ENCODE measurements at regions not wholly inside any gene's neighbourhood (a gene's known extent, or its start where the extent isn't known, plus 50 kb on each side); places are given as distances from the start of the nearest gene placed in this dataset.

GRCh38 chr2:217246108-217246507 lies 386.2 kb upstream of the TNP1 start:
- no peak for TF ChIP-seq CTCF (conservative IDR thresholded peaks at IDR 0.05)
- no peak overlapping the region for H3K27ac ChIP-seq

- H3K27ac ChIP-seq: no peak overlapping the region
- no peak for TF ChIP-seq CTCF (conservative IDR thresholded peaks at IDR 0.05)
These were observed 385.0 kb upstream of the TNP1 start for GRCh38 chr2:217244815-217245214.

- no peak overlapping the region for H3K27ac ChIP-seq
These were observed 383.1 kb upstream of the TNP1 start for GRCh38 chr2:217242947-217243346.

GRCh38 chr2:217231724-217232123 lies 371.9 kb upstream of the TNP1 start:
- no peak for TF ChIP-seq CTCF (conservative IDR thresholded peaks at IDR 0.05)
- no peak overlapping the region for H3K27ac ChIP-seq

More at GRCh38 chr2:217242947-217243346, 383.1 kb upstream of the TNP1 start:
- no peak for TF ChIP-seq CTCF (conservative IDR thresholded peaks at IDR 0.05)

GRCh38 chr2:217231212-217231611 lies 371.3 kb upstream of the TNP1 start:
- no peak for TF ChIP-seq CTCF (conservative IDR thresholded peaks at IDR 0.05)
- no peak overlapping the region for H3K27ac ChIP-seq

GRCh38 chr2:217228732-217229131 lies 368.9 kb upstream of the TNP1 start:
- no peak for TF ChIP-seq CTCF (conservative IDR thresholded peaks at IDR 0.05)
- no peak overlapping the region for H3K27ac ChIP-seq

GRCh38 chr2:217227794-217228193 lies 367.9 kb upstream of the TNP1 start:
- no peak overlapping the region for H3K27ac ChIP-seq
- TF ChIP-seq CTCF (conservative IDR thresholded peaks at IDR 0.05): no peak

- no peak for TF ChIP-seq CTCF (conservative IDR thresholded peaks at IDR 0.05)
- no peak overlapping the region for H3K27ac ChIP-seq
These were observed 365.7 kb upstream of the TNP1 start for GRCh38 chr2:217225596-217225995.
